GM19463 (cell line): ENCODE measurements at regions not wholly inside any gene's neighbourhood (a gene's known extent, or its start where the extent isn't known, plus 50 kb on each side); places are given as distances from the start of the nearest gene placed in this dataset.

ENCODE experiments used
- ATAC-seq: cut with Tn5 transposase; IDR thresholded peaks from one replicate; pipeline ENCODE4 v1.9.1; 2021; ENCODE audit warnings: mild to moderate bottlenecking, moderate library complexity; ENCODE audit not compliant: unreplicated experiment

GRCh38 chr3:156620901-156621300 lies 53.5 kb upstream of the TIPARP start:
- no peak for ATAC-seq

- peak; percentile 65 for ATAC-seq
These were observed 54.1 kb upstream of the TIPARP start for GRCh38 chr3:156620260-156620659.

GRCh38 chr3:156619376-156619775 lies 55.0 kb upstream of the TIPARP start:
- ATAC-seq, result no peak

- no peak for ATAC-seq
These were observed 56.6 kb upstream of the TIPARP start for GRCh38 chr3:156617781-156618180.

GRCh38 chr3:156617145-156617544 lies 57.2 kb upstream of the TIPARP start:
- ATAC-seq, result no peak

GRCh38 chr3:156615592-156616173 lies 58.7 kb upstream of the TIPARP start:
- no peak for ATAC-seq

- no peak for ATAC-seq
These were observed 59.5 kb upstream of the TIPARP start for GRCh38 chr3:156614642-156615511.

- no peak for ATAC-seq
These were observed 58.0 kb upstream of the SSR3 start for GRCh38 chr3:156612903-156613302.

GRCh38 chr3:156611870-156612494 lies 57.1 kb upstream of the SSR3 start:
- ATAC-seq, result no peak

GRCh38 chr3:156610154-156610553 lies 55.2 kb upstream of the SSR3 start:
- ATAC-seq, result no peak

- no peak for ATAC-seq
These were observed 54.6 kb upstream of the SSR3 start for GRCh38 chr3:156609546-156609945.

- no peak for ATAC-seq
These were observed 53.9 kb upstream of the SSR3 start for GRCh38 chr3:156608601-156609514.

GRCh38 chr3:156606729-156607128 lies 51.8 kb upstream of the SSR3 start:
- peak; percentile 53 for ATAC-seq

GRCh38 chr3:156605686-156606605 lies 51.0 kb upstream of the SSR3 start:
- no peak for ATAC-seq

GRCh38 chr3:156604642-156605144 lies 49.8 kb upstream of the SSR3 start:
- ATAC-seq, result no peak
